ENCODE measurements at regions not wholly inside any gene's neighbourhood (a gene's known extent, or its start where the extent isn't known, plus 50 kb on each side); places are given as distances from the start of the nearest gene placed in this dataset.

DNA sequence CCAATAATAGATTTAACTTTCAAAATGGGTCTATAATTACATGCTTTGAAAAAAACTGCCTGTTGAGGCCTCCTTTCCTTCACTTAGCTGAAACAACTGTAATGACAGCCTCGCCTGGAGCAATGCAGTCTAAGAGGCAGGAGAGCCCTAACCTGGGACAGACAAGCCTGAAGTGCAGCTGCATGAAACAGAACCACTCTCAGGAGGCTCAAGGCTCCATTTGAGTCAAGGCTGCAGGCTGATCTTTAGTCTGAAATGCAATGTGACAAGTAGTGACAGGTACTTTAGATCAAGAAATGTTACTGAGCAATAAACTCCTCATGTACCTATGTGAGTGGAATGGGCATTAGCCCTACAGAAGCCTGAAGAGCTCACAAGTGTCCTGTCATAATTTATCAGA is 414.0 kb upstream of the LUZP2 start:
- H3K27ac ChIP-seq (ENCODE audit: low read depth, low read length): no peak overlapping the region
- no peaks in the 10 kb centered on the region for H3K9me3 ChIP-seq (ENCODE audit: control insufficient read depth, insufficient read depth, low read depth, low read length)
- no peaks in the 10 kb centered on the region for H3K4me1 ChIP-seq (ENCODE audit: control insufficient read depth, insufficient read depth, low read length)

DNA sequence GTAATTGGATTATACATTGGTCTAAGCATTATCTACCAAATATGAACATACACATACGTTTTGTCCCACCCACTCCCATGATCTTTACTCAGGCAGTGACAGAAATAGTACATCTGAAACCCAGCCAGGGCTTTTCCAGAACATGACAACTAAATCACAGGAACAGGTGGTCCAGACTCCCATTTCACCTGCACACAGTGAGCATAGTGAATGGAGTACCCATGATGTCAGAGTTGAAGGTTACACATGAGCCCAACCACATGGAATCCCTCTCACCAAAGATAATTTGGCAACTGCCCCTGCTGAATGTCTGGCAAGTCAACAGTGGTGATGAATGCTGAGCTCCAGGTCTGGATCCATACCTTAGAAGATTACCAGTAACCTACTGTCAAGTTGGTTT is 411.9 kb upstream of the LUZP2 start:
- H3K9me3 ChIP-seq (ENCODE audit: control insufficient read depth, insufficient read depth, low read depth, low read length): no peaks in the 10 kb centered on the region
- H3K4me3 ChIP-seq (ENCODE audit: low read depth, low read length): no peak overlapping the region
- H3K27me3 ChIP-seq (ENCODE audit: control insufficient read depth, insufficient read depth, low read length): no peaks in the 10 kb centered on the region
- H3K9ac ChIP-seq (ENCODE audit: low read length): no peak overlapping the region
- H3K4me1 ChIP-seq (ENCODE audit: control insufficient read depth, insufficient read depth, low read length): no peaks in the 10 kb centered on the region
- H3K27ac ChIP-seq (ENCODE audit: low read depth, low read length): no peak overlapping the region
- no peaks in the 10 kb centered on the region for H3K36me3 ChIP-seq (ENCODE audit: control insufficient read depth, insufficient read depth, low read length)

More for the DNA sequence above, 414.0 kb upstream of the LUZP2 start:
- H3K36me3 ChIP-seq (ENCODE audit: control insufficient read depth, insufficient read depth, low read length): no peaks in the 10 kb centered on the region
- H3K9ac ChIP-seq (ENCODE audit: low read length): no peak overlapping the region
- H3K27me3 ChIP-seq (ENCODE audit: control insufficient read depth, insufficient read depth, low read length): no peaks in the 10 kb centered on the region
- no peak overlapping the region for H3K4me3 ChIP-seq (ENCODE audit: low read depth, low read length)

DNA sequence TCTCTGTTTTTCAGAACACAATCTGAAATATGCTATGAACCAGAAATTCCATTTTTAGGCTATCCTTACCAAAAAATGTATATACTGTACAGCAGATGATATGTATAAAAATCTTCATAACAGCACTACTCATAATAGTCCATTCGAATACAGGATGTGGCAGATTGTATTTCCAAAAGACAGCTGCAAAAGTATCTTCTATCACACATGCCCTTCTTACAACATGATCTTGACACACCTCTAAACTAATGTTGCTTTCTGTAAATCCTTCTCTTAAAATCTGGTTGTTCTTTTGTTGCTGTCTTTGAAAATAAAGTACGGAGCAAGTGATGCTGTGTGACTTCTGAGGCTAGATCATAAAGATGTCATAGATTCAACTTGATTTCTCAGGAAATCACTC is 409.9 kb upstream of the LUZP2 start:
- H3K36me3 ChIP-seq (ENCODE audit: control insufficient read depth, insufficient read depth, low read length): no peaks in the 10 kb centered on the region
- no peak overlapping the region for H3K27ac ChIP-seq (ENCODE audit: low read depth, low read length)
- H3K9me3 ChIP-seq (ENCODE audit: control insufficient read depth, insufficient read depth, low read depth, low read length): no peaks in the 10 kb centered on the region
- H3K4me3 ChIP-seq (ENCODE audit: low read depth, low read length): no peak overlapping the region
- H3K4me1 ChIP-seq (ENCODE audit: control insufficient read depth, insufficient read depth, low read length): no peaks in the 10 kb centered on the region
- H3K27me3 ChIP-seq (ENCODE audit: control insufficient read depth, insufficient read depth, low read length): no peaks in the 10 kb centered on the region
- no peak overlapping the region for H3K9ac ChIP-seq (ENCODE audit: low read length)

DNA sequence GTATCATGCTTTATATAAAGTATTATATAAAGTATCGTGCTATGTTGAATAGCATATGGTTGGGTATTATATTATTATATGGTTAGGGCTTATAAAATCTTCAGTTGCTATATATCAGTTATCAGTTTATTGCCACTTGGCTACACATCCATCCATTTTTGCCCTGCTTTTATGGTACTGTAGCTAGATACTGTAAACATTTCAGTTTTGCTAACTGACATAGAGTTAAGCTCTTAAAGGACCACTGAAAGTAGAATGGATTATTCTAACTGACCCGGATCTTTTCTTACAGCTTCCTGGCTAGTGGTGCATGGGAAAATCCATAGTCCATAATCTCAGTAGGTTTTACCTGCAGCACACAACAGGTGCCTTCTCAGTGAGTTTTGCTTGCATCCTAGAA is 405.3 kb upstream of the LUZP2 start:
- no peaks in the 10 kb centered on the region for H3K36me3 ChIP-seq (ENCODE audit: control insufficient read depth, insufficient read depth, low read length)
- no peaks in the 10 kb centered on the region for H3K9me3 ChIP-seq (ENCODE audit: control insufficient read depth, insufficient read depth, low read depth, low read length)
- no peaks in the 10 kb centered on the region for H3K27me3 ChIP-seq (ENCODE audit: control insufficient read depth, insufficient read depth, low read length)
- H3K9ac ChIP-seq (ENCODE audit: low read length): no peak overlapping the region
- no peak overlapping the region for H3K4me3 ChIP-seq (ENCODE audit: low read depth, low read length)
- H3K4me1 ChIP-seq (ENCODE audit: control insufficient read depth, insufficient read depth, low read length): no peaks in the 10 kb centered on the region
- H3K27ac ChIP-seq (ENCODE audit: low read depth, low read length): no peak overlapping the region

DNA sequence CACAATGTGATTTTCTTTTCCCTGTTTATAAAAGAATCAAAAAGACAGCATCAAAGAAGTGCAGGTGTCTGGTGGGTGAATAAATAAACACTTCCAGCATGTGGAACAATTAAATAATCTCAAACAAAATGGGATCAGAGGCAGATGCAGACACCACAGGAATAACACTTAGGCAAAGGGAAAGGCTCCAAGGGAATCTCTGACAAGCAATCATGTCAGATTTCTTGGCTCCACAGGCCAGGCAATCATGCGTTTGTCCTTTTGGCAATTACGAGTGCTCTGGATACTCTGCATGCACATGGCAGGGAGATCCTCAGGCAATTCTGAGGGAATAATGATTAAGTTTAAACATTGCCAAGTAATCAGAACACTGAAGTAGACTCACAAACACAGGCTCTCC is 403.5 kb upstream of the LUZP2 start:
- no peaks in the 10 kb centered on the region for H3K27me3 ChIP-seq (ENCODE audit: control insufficient read depth, insufficient read depth, low read length)
- H3K4me1 ChIP-seq (ENCODE audit: control insufficient read depth, insufficient read depth, low read length): no peaks in the 10 kb centered on the region
- H3K9me3 ChIP-seq (ENCODE audit: control insufficient read depth, insufficient read depth, low read depth, low read length): no peaks in the 10 kb centered on the region
- H3K4me3 ChIP-seq (ENCODE audit: low read depth, low read length): no peak overlapping the region
- H3K27ac ChIP-seq (ENCODE audit: low read depth, low read length): no peak overlapping the region
- no peak overlapping the region for H3K9ac ChIP-seq (ENCODE audit: low read length)
- no peaks in the 10 kb centered on the region for H3K36me3 ChIP-seq (ENCODE audit: control insufficient read depth, insufficient read depth, low read length)

DNA sequence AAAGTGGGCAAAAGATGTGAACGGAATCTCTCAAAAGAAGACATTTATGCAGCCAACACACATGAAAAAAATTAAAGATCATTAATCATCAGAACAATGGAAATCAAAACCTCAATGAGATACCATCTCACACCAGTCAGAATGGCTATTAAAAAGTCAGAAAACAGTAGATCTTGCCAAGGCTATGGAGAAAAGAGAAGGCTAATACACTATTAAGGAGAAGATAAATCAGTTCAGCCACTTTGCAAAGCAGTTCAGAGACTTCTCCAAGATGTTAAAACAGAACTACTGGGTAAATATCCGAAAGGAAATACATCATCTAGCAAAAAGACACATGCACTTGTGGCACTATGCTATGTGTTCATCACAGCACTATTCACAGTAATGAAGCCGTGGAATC is 388.2 kb upstream of the LUZP2 start:
- Histone ChIP-seq H3K27me3 (ENCODE audit: control insufficient read depth, insufficient read depth, low read length) (no peaks in the 10 kb centered on the region), H3K9me3 (ENCODE audit: control insufficient read depth, insufficient read depth, low read depth, low read length) (peaks cover 18% of the 10 kb centered on the region), H3K36me3 (ENCODE audit: control insufficient read depth, insufficient read depth, low read length) (no peaks in the 10 kb centered on the region), H3K4me1 (ENCODE audit: control insufficient read depth, insufficient read depth, low read length) (no peaks in the 10 kb centered on the region), H3K27ac (ENCODE audit: low read depth, low read length) (no peak overlapping the region), H3K9ac (ENCODE audit: low read length) (no peak overlapping the region), H3K4me3 (ENCODE audit: low read depth, low read length) (no peak overlapping the region)

DNA sequence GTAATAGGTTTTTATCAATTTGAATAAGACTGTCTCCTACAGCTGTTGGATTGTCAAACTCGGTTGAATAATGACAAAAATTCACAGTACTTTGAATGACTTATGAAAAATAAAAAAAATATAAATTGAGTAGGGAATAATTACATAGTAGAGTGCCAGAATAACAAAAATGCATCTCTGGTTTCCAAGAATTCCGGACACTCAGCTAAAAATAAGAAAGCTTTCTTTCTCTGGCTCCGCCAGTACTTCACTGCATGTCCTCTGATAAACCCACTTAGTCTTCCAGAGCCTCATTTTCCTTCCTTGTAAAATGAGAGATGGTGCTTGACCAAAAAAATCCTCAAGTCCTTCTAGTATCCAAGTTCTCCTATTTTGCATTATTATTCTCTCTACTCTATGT is 374.6 kb upstream of the LUZP2 start:
- Histone ChIP-seq H3K9ac (ENCODE audit: low read length) (no peak overlapping the region), H3K36me3 (ENCODE audit: control insufficient read depth, insufficient read depth, low read length) (no peaks in the 10 kb centered on the region), H3K4me1 (ENCODE audit: control insufficient read depth, insufficient read depth, low read length) (no peaks in the 10 kb centered on the region), H3K27me3 (ENCODE audit: control insufficient read depth, insufficient read depth, low read length) (no peaks in the 10 kb centered on the region), H3K9me3 (ENCODE audit: control insufficient read depth, insufficient read depth, low read depth, low read length) (no peaks in the 10 kb centered on the region), H3K27ac (ENCODE audit: low read depth, low read length) (no peak overlapping the region), H3K4me3 (ENCODE audit: low read depth, low read length) (no peak overlapping the region)

DNA sequence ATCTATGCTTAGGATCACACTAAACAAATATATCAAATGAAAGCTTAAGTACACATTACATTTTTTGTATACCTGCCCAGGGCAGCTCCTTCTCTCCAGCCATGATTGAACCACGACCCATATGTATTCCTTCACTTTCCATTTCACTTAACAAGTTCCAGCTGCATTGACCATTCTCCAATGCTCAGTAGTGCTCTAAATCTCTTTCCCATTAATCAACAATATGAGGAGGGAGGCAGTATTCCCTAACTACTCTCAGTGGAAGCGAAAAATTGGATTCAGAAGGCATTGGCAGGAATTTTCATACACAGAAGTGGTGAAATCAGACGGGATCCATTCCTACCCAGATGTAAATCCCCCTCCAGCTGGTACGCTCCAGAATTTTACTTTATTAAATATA is 372.0 kb upstream of the LUZP2 start:
- Histone ChIP-seq H3K27me3 (ENCODE audit: control insufficient read depth, insufficient read depth, low read length) (no peaks in the 10 kb centered on the region), H3K36me3 (ENCODE audit: control insufficient read depth, insufficient read depth, low read length) (no peaks in the 10 kb centered on the region), H3K27ac (ENCODE audit: low read depth, low read length) (no peak overlapping the region), H3K4me1 (ENCODE audit: control insufficient read depth, insufficient read depth, low read length) (no peaks in the 10 kb centered on the region), H3K9ac (ENCODE audit: low read length) (no peak overlapping the region), H3K4me3 (ENCODE audit: low read depth, low read length) (no peak overlapping the region), H3K9me3 (ENCODE audit: control insufficient read depth, insufficient read depth, low read depth, low read length) (no peaks in the 10 kb centered on the region)

DNA sequence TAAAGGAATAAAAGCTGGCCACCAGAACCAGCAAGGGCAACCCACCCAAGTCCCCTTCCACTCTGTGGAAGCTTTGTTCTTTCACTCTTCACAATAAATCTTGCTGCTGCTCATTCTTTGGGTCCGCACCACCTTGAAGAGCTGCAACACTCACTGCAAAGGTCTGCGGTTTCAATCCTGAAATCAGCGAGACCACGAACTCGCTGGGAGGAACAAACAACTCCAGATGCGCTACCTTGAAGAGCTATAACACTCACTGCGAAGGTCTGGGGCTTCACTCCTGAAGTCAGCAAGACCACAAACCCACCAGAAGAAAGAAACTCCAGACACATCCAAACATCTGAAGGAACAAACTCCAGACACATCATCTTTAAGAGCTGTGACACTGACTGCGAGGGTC is 365.2 kb upstream of the LUZP2 start:
- Histone ChIP-seq H3K9ac (ENCODE audit: low read length) (no peak overlapping the region), H3K4me3 (ENCODE audit: low read depth, low read length) (no peak overlapping the region), H3K36me3 (ENCODE audit: control insufficient read depth, insufficient read depth, low read length) (no peaks in the 10 kb centered on the region), H3K9me3 (ENCODE audit: control insufficient read depth, insufficient read depth, low read depth, low read length) (no peaks in the 10 kb centered on the region), H3K4me1 (ENCODE audit: control insufficient read depth, insufficient read depth, low read length) (no peaks in the 10 kb centered on the region), H3K27ac (ENCODE audit: low read depth, low read length) (no peak overlapping the region), H3K27me3 (ENCODE audit: control insufficient read depth, insufficient read depth, low read length) (no peaks in the 10 kb centered on the region)

DNA sequence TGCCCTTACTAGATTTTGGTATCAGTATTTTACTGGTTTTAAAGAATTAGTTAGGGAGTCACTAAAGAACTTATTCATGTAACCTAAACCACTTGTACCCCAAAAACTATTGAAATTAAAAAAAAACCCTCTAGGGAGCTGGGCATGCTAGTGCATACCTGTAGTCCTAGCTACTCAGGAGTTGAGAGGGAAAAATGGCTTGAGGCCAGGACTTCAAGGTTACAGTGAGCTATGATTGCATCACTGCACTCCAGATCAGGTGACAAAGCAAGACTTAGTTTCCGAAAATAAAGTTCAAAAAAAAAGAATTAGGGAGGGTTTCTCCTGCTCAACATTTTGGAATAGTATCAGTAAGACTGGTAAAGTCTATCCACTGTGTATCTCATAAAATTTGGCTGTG is 364.4 kb upstream of the LUZP2 start:
- Histone ChIP-seq H3K9ac (ENCODE audit: low read length) (no peak overlapping the region), H3K4me1 (ENCODE audit: control insufficient read depth, insufficient read depth, low read length) (no peaks in the 10 kb centered on the region), H3K36me3 (ENCODE audit: control insufficient read depth, insufficient read depth, low read length) (no peaks in the 10 kb centered on the region), H3K27me3 (ENCODE audit: control insufficient read depth, insufficient read depth, low read length) (no peaks in the 10 kb centered on the region), H3K9me3 (ENCODE audit: control insufficient read depth, insufficient read depth, low read depth, low read length) (no peaks in the 10 kb centered on the region), H3K4me3 (ENCODE audit: low read depth, low read length) (no peak overlapping the region), H3K27ac (ENCODE audit: low read depth, low read length) (no peak overlapping the region)

DNA sequence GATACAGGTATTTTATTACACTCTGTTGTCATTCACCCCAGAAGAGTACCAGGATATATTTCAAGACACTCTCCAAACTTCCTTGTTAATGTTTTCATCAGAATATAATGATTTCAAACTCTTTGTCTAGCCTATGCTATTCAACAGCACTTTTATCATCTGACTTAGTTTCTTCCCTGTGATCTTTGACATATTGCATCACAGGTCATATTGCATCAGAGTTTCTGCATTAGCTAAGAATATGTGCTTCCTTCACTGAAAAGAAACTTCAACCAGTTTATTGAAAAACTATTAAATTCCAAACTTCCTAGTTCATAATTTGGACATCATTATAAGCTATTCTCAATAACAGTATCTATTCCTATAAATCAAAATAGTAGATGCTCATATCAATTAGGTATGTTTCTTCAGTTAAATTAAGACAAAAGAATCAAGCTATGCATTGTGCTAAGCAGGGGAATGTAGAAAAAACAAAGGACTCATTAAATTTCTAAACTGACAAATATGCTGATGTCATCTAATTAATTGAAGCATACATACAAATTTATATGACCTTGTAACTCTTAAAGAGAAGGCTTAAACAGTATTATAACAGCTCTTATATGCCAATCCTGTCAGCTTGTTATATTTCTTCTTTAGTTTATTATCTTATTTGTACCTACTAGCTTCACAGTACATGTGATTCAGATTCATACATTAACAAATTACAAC is 361.8 kb upstream of the LUZP2 start:
- no peaks in the 10 kb centered on the region for H3K9me3 ChIP-seq (ENCODE audit: control insufficient read depth, insufficient read depth, low read depth, low read length)
- no peak overlapping the region for H3K27ac ChIP-seq (ENCODE audit: low read depth, low read length)
- no peak overlapping the region for H3K9ac ChIP-seq (ENCODE audit: low read length)
- no peaks in the 10 kb centered on the region for H3K4me1 ChIP-seq (ENCODE audit: control insufficient read depth, insufficient read depth, low read length)
- no peaks in the 10 kb centered on the region for H3K36me3 ChIP-seq (ENCODE audit: control insufficient read depth, insufficient read depth, low read length)
- no peaks in the 10 kb centered on the region for H3K27me3 ChIP-seq (ENCODE audit: control insufficient read depth, insufficient read depth, low read length)
- no peak overlapping the region for H3K4me3 ChIP-seq (ENCODE audit: low read depth, low read length)

DNA sequence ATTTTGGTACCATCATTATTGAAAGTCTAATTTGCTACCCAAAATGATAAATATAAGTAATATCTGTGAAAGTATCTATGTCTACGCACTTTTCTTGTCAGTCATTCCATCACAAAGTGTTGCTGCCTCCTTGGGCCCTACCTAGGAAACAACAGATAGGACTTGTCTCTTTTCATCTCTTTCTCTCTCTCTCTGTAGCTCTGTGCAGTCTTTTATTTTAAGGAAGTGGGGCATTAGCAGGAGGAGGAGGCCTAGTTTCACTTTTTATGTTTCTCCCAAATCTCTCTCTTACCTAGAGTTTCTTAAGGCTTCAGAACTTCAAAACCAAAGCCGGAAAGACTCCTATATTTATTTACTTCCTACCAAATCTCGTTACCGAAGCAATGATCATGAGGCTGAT is 354.8 kb upstream of the LUZP2 start:
- H3K27ac ChIP-seq (ENCODE audit: low read depth, low read length): no peak overlapping the region
- no peaks in the 10 kb centered on the region for H3K9me3 ChIP-seq (ENCODE audit: control insufficient read depth, insufficient read depth, low read depth, low read length)
- H3K27me3 ChIP-seq (ENCODE audit: control insufficient read depth, insufficient read depth, low read length): no peaks in the 10 kb centered on the region
- H3K9ac ChIP-seq (ENCODE audit: low read length): no peak overlapping the region
- no peaks in the 10 kb centered on the region for H3K4me1 ChIP-seq (ENCODE audit: control insufficient read depth, insufficient read depth, low read length)
- H3K4me3 ChIP-seq (ENCODE audit: low read depth, low read length): no peak overlapping the region
- H3K36me3 ChIP-seq (ENCODE audit: control insufficient read depth, insufficient read depth, low read length): no peaks in the 10 kb centered on the region

Data from HUES6 (cell line).